Upper lobe of left lung (tissue), 6 donors: ENCODE measurements at regions not wholly inside any gene's neighbourhood (a gene's known extent, or its start where the extent isn't known, plus 50 kb on each side); places are given as distances from the start of the nearest gene placed in this dataset.

Source experiments
- ATAC-seq, 2 donors: fragments of 200-7000 bp; cut with Tn5 transposase; one replicate each; pipeline ENCODE4 v1.9.1; 2022; ENCODE audit warnings: mild to moderate bottlenecking in 2 of 2, moderate library complexity in 2 of 2; ENCODE audit not compliant: low FRiP score in 2 of 2
- DNase-seq, 2 donors: peaks; one replicate each; pipeline ENCODE4 v3.0.0-alpha.2; 2019 to 2020
- H3K27ac ChIP-seq, 4 donors: fragments of 200-600 bp; sonication (generic); one replicate each; pipeline ENCODE4 v1.5.1; 2016 to 2019
- H3K27me3 ChIP-seq, 4 donors: fragments of 200-600 bp; sonication (generic); one replicate each; pipeline ENCODE4 v1.5.1; 2017 to 2019
- H3K36me3 ChIP-seq, 4 donors: fragments of 200-600 bp; sonication (generic); one replicate each; pipeline ENCODE4 v1.5.1; 2016 to 2019
- H3K4me1 ChIP-seq, 4 donors: fragments of 200-600 bp; sonication (generic); one replicate each; pipeline ENCODE4 v1.5.1; 2018 to 2019
- H3K4me3 ChIP-seq, 4 donors: fragments of 200-600 bp; sonication (generic); one replicate each; pipeline ENCODE4 v1.5.1; 2017 to 2019; ENCODE audit warnings: mild to moderate bottlenecking in 2 of 4, moderate library complexity in 1 of 4
- H3K9me3 ChIP-seq, 4 donors: fragments of 200-600 bp; sonication (generic); one replicate each; pipeline ENCODE4 v1.5.1; 2018 to 2019
- EP300 ChIP-seq, 4 donors: sonication (generic); formaldehyde crosslinking; IDR thresholded peaks; one replicate each; pipeline ENCODE4 v1.5.1; 2017; ENCODE audit warnings: antibody characterized with exemption in 4 of 4, control low read depth in 2 of 4
- POLR2A ChIP-seq, 4 donors: fragments of 450-650 bp; IDR thresholded peaks; one replicate each; pipeline ENCODE4 v1.5.1; 2016 to 2017; ENCODE audit warnings: antibody characterized with exemption in 4 of 4, mild to moderate bottlenecking in 2 of 4
- POLR2AphosphoS5 ChIP-seq, 2 donors: sonication (generic); formaldehyde crosslinking; IDR thresholded peaks; one replicate each; pipeline ENCODE4 v1.5.1; 2017; ENCODE audit warnings: antibody characterized with exemption in 2 of 2
- WGBS, 2 donors: methylation state at CpG; one replicate each; pipeline ENCODE4 v1.1.5; 2017 to 2018; 5-methylcytosine and 5-hydroxymethylcytosine counted together
- TF ChIP-seq, protein P1 (sequence below), 6 experiments: fragments of 450-650 bp in 4 of 6; fragments of 200-600 bp in 2 of 6; sonication (generic) in 2 of 6; IDR thresholded peaks; one replicate each; pipeline ENCODE4 v1.5.1; 2016 to 2019; ENCODE audit warnings: antibody characterized with exemption in 6 of 6
- donor health status: DM: no; HTN: no; CAD: no; lungs with moderate emphysema.
- donor health status: DM: no; HTN: yes; CAD: no; lungs with severe emphysema.

DNA sequence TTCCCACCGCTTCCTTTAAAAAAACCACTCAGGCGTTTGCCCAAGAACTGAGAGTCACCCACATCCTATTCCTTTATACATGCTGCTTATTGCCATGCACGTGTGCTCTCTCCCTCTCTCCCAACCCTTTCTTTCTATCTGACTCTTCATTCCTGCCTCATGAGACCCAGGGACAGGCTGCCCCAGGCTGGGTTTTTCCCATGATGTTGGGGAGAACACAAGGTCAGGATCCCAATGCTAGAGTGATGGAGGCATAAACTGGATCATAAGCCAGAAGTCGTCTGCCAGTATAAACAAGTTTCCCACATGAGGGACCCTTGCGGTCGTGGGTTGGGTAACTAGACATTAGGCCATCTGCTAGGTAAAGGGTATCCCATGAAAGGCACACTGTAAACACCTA, 64.9 kb downstream of the CD2 start:
- H3K27ac ChIP-seq = no peak overlapping the region
- no peaks in the 10 kb centered on the region for H3K36me3 ChIP-seq
- no peaks in the 10 kb centered on the region for H3K4me1 ChIP-seq
- TF ChIP-seq, protein P1, sequence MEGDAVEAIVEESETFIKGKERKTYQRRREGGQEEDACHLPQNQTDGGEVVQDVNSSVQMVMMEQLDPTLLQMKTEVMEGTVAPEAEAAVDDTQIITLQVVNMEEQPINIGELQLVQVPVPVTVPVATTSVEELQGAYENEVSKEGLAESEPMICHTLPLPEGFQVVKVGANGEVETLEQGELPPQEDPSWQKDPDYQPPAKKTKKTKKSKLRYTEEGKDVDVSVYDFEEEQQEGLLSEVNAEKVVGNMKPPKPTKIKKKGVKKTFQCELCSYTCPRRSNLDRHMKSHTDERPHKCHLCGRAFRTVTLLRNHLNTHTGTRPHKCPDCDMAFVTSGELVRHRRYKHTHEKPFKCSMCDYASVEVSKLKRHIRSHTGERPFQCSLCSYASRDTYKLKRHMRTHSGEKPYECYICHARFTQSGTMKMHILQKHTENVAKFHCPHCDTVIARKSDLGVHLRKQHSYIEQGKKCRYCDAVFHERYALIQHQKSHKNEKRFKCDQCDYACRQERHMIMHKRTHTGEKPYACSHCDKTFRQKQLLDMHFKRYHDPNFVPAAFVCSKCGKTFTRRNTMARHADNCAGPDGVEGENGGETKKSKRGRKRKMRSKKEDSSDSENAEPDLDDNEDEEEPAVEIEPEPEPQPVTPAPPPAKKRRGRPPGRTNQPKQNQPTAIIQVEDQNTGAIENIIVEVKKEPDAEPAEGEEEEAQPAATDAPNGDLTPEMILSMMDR (IDR thresholded peaks at IDR 0.05) = no peak
- no peak for DNase-seq
- no peak overlapping the region for H3K4me3 ChIP-seq
- H3K27me3 ChIP-seq = no peaks in the 10 kb centered on the region
- H3K9me3 ChIP-seq = no peaks in the 10 kb centered on the region
- WGBS, 2 donors = 73 to 86% methylated on average over 6 of the region's 6 CpGs
- ATAC-seq = peak in 1 of 2 donors; percentile 45

- DNase-seq = no peak
- no peak overlapping the region for H3K4me3 ChIP-seq
- ATAC-seq = no peak
- no peaks in the 10 kb centered on the region for H3K36me3 ChIP-seq
- no peaks in the 10 kb centered on the region for H3K9me3 ChIP-seq
- H3K4me1 ChIP-seq = no peaks in the 10 kb centered on the region
- H3K27ac ChIP-seq = no peak overlapping the region
- TF ChIP-seq POLR2AphosphoS5 (IDR thresholded peaks at IDR 0.05) = no peak
- TF ChIP-seq POLR2A (IDR thresholded peaks at IDR 0.05) = no peak
- TF ChIP-seq EP300 (IDR thresholded peaks at IDR 0.05) = no peak
- TF ChIP-seq, protein P1 (IDR thresholded peaks at IDR 0.05) = no peak
- 66 to 77% methylated on average over 6 of the region's 6 CpGs for WGBS, 2 donors
- no peaks in the 10 kb centered on the region for H3K27me3 ChIP-seq
Observed at GRCh38 chr1:116820369-116820768, 66.1 kb downstream of the CD2 start.

GRCh38 chr1:116821763-116822162, 67.5 kb downstream of the CD2 start:
- TF ChIP-seq POLR2A (IDR thresholded peaks at IDR 0.05) = no peak
- H3K9me3 ChIP-seq = no peaks in the 10 kb centered on the region
- WGBS, 2 donors = 89 to 96% methylated on average over 2 of the region's 2 CpGs
- ATAC-seq (no peak), DNase-seq (no peak)
- no peak overlapping the region for H3K4me3 ChIP-seq
- H3K27ac ChIP-seq = no peak overlapping the region
- no peaks in the 10 kb centered on the region for H3K36me3 ChIP-seq
- no peaks in the 10 kb centered on the region for H3K4me1 ChIP-seq
- no peaks in the 10 kb centered on the region for H3K27me3 ChIP-seq

GRCh38 chr1:116824631-116825206, 70.5 kb downstream of the CD2 start:
- 78 to 79% methylated on average over 5 of the region's 5 CpGs for WGBS, 2 donors
- DNase-seq (no peak), ATAC-seq (no peak)
- Histone ChIP-seq H3K36me3 (no peaks in the 10 kb centered on the region), H3K4me1 (no peaks in the 10 kb centered on the region), H3K4me3 (no peak overlapping the region), H3K9me3 (no peaks in the 10 kb centered on the region), H3K27me3 (no peaks in the 10 kb centered on the region), H3K27ac (no peak overlapping the region)
- TF ChIP-seq, protein P1 (IDR thresholded peaks at IDR 0.05) = no peak
- TF ChIP-seq EP300 (IDR thresholded peaks at IDR 0.05) (no peak), POLR2AphosphoS5 (IDR thresholded peaks at IDR 0.05) (no peak), POLR2A (IDR thresholded peaks at IDR 0.05) (no peak)

GRCh38 chr1:116825207-116825719, 71.0 kb downstream of the CD2 start:
- WGBS, 2 donors = 36 to 41% methylated on average over 5 of the region's 5 CpGs
- H3K27ac ChIP-seq = no peak overlapping the region
- peak in 1 of 2 donors; percentile 51 for ATAC-seq

More at GRCh38 chr1:116825207-116825719, 71.0 kb downstream of the CD2 start:
- peak in 1 of 2 donors; percentile 8 for DNase-seq
- no peaks in the 10 kb centered on the region for H3K4me1 ChIP-seq
- no peaks in the 10 kb centered on the region for H3K27me3 ChIP-seq
- H3K4me3 ChIP-seq = no peak overlapping the region
- no peaks in the 10 kb centered on the region for H3K36me3 ChIP-seq
- TF ChIP-seq, protein P1 (IDR thresholded peaks at IDR 0.05) = no peak
- no peak for TF ChIP-seq EP300 (IDR thresholded peaks at IDR 0.05)
- no peak for TF ChIP-seq POLR2AphosphoS5 (IDR thresholded peaks at IDR 0.05)
- no peaks in the 10 kb centered on the region for H3K9me3 ChIP-seq
